Activated gamma-delta T cell treated with Interleukin-2 at 50 U/mL for 16 hours (primary cell): ENCODE measurements at regions not wholly inside any gene's neighbourhood (a gene's known extent, or its start where the extent isn't known, plus 50 kb on each side); places are given as distances from the start of the nearest gene placed in this dataset.

Source experiments
- DNase-seq: peaks from one replicate; pipeline ENCODE4 v3.0.0-alpha.2; 2020

- DNase-seq = no peak
Measured at GRCh38 chr2:120904379-120904778, 168.7 kb downstream of the GLI2 start.

GRCh38 chr2:120904830-120905234 is 169.2 kb downstream of the GLI2 start:
- DNase-seq = no peak

GRCh38 chr2:120905298-120905697 is 169.6 kb downstream of the GLI2 start:
- DNase-seq = no peak

- no peak for DNase-seq
Measured at GRCh38 chr2:120905824-120906571, 170.3 kb downstream of the GLI2 start.

GRCh38 chr2:120906914-120907313 is 171.2 kb downstream of the GLI2 start:
- no peak for DNase-seq

GRCh38 chr2:120907822-120908221 is 172.2 kb downstream of the GLI2 start:
- DNase-seq = no peak

- DNase-seq = no peak
Measured at GRCh38 chr2:120908314-120908975, 172.8 kb downstream of the GLI2 start.

GRCh38 chr2:120909102-120909501 is 173.4 kb downstream of the GLI2 start:
- no peak for DNase-seq

- no peak for DNase-seq
Measured at GRCh38 chr2:120910164-120910563, 174.5 kb downstream of the GLI2 start.

GRCh38 chr2:120910956-120911951 is 175.6 kb downstream of the GLI2 start:
- DNase-seq = no peak

- no peak for DNase-seq
Measured at GRCh38 chr2:120912101-120912985, 176.7 kb downstream of the GLI2 start.

- no peak for DNase-seq
Measured at GRCh38 chr2:120913972-120914838, 178.5 kb downstream of the GLI2 start.

GRCh38 chr2:120914839-120915521 is 179.3 kb downstream of the GLI2 start:
- DNase-seq = no peak

GRCh38 chr2:120915670-120916069 is 180.0 kb downstream of the GLI2 start:
- DNase-seq = no peak

- DNase-seq = no peak
Measured at GRCh38 chr2:120916446-120916845, 180.8 kb downstream of the GLI2 start.

- no peak for DNase-seq
Measured at GRCh38 chr2:120917886-120918285, 182.2 kb downstream of the GLI2 start.

GRCh38 chr2:120919216-120919615 is 183.5 kb downstream of the GLI2 start:
- no peak for DNase-seq

GRCh38 chr2:120919771-120920453 is 184.2 kb downstream of the GLI2 start:
- no peak for DNase-seq

- no peak for DNase-seq
Measured at GRCh38 chr2:120920454-120921148, 184.9 kb downstream of the GLI2 start.
